IMR-90 (cell line): ENCODE measurements at regions not wholly inside any gene's neighbourhood (a gene's known extent, or its start where the extent isn't known, plus 50 kb on each side); places are given as distances from the start of the nearest gene placed in this dataset.

ENCODE experiments used
- ATAC-seq: fragments of 200-7000 bp; cut with Tn5 transposase; 2 replicates; pipeline ENCODE4 v1.9.1; 2020; ENCODE audit warnings: low read depth, mild to moderate bottlenecking, moderate library complexity
- BruUV-seq: library from RNA; stranded (reverse); fragments of 400-500 nt; replicated peaks from 2 replicates; lab custom pipeline; 2021; lab: Mats Ljungman, UMichigan
- CTCF ChIA-PET: fragments of 300-600 bp; formaldehyde crosslinking; extraction: SDS; loops from one replicate; lab custom pipeline; 2021; ENCODE audit warnings: antibody characterized with exemption; lab: Yijun Ruan, JAX
- POLR2A ChIA-PET: fragments of 300-600 bp; sonication (Branson Sonifier 250); formaldehyde crosslinking; loops from one replicate; lab custom pipeline; 2022; ENCODE audit warnings: antibody characterized with exemption; ENCODE audit not compliant: unreplicated experiment; lab: Charles Lee
- DNase-seq: peaks from one replicate; pipeline ENCODE4 v3.0.0; 2013
- H2AFZ ChIP-seq: replicated peaks from 2 replicates; pipeline ENCODE3; 2013; ENCODE audit warnings: low read length, mild to moderate bottlenecking; ENCODE audit not compliant: poor library complexity
- H2AK5ac ChIP-seq: 2 replicates; pipeline ENCODE4 v1.6.1; 2013; ENCODE audit warnings: low read depth, low read length, inconsistent platforms
- H2AK9ac ChIP-seq: replicated peaks from 2 replicates; pipeline ENCODE3; 2013; ENCODE audit warnings: mild to moderate bottlenecking, low read depth, low read length, moderate library complexity; ENCODE audit not compliant: poor library complexity
- H2BK120ac ChIP-seq: 2 replicates; pipeline ENCODE4 v1.6.1; 2013; ENCODE audit warnings: low read depth, low read length, inconsistent platforms
- H2BK15ac ChIP-seq: 3 replicates; pipeline ENCODE4 v1.6.1; 2013; ENCODE audit warnings: low read depth, low read length, inconsistent platforms
- H2BK20ac ChIP-seq: 2 replicates; pipeline ENCODE4 v1.6.1; 2013; ENCODE audit warnings: low read depth, mild to moderate bottlenecking, inconsistent platforms, low read length, moderate library complexity
- H2BK5ac ChIP-seq: 2 replicates; pipeline ENCODE4 v1.6.1; 2013; ENCODE audit warnings: mild to moderate bottlenecking, low read depth, low read length, inconsistent platforms; ENCODE audit not compliant: poor library complexity, severe bottlenecking
- H3K14ac ChIP-seq: replicated peaks from 2 replicates; pipeline ENCODE4 v1.6.1; 2013; ENCODE audit warnings: low read depth, low read length, inconsistent platforms
- H3K18ac ChIP-seq: 2 replicates; pipeline ENCODE4 v1.6.1; 2013; ENCODE audit warnings: low read depth, low read length, control low read depth
- H3K23ac ChIP-seq: 2 replicates; pipeline ENCODE4 v1.6.1; 2013; ENCODE audit warnings: low read depth, low read length, inconsistent platforms
- H3K27ac ChIP-seq: 2 replicates; pipeline ENCODE4 v1.5.1; 2013; ENCODE audit warnings: mild to moderate bottlenecking, control low read depth, low read length; ENCODE audit not compliant: insufficient read depth
- H3K27me3 ChIP-seq: 2 replicates; pipeline ENCODE4 v1.6.1; 2013; ENCODE audit warnings: low read length; ENCODE audit not compliant: control insufficient read depth, insufficient read depth
- H3K36me3 ChIP-seq: 2 replicates; pipeline ENCODE4 v1.6.1; 2013; ENCODE audit warnings: low read length, mixed read lengths; ENCODE audit not compliant: control insufficient read depth, insufficient read depth
- H3K4ac ChIP-seq: 2 replicates; pipeline ENCODE4 v1.6.1; 2013; ENCODE audit warnings: low read depth, low read length, inconsistent platforms
- H3K4me1 ChIP-seq: 2 replicates; pipeline ENCODE4 v1.6.1; 2013; ENCODE audit warnings: low read length, mixed read lengths; ENCODE audit not compliant: control insufficient read depth, insufficient read depth
- H3K4me2 ChIP-seq: 2 replicates; pipeline ENCODE4 v1.6.1; 2013; ENCODE audit warnings: low read depth, mild to moderate bottlenecking, control low read depth, low read length, moderate library complexity
- H3K4me3 ChIP-seq: 2 replicates; pipeline ENCODE4 v1.5.1; 2013; ENCODE audit warnings: low read depth, mild to moderate bottlenecking, control low read depth, low read length, moderate library complexity; ENCODE audit not compliant: insufficient read depth
- H3K56ac ChIP-seq: 2 replicates; pipeline ENCODE4 v1.6.1; 2013; ENCODE audit warnings: low read length, inconsistent platforms; ENCODE audit not compliant: insufficient read depth; ENCODE audit errors: extremely low read depth
- H3K79me1 ChIP-seq, 2 experiments: 2 replicates each; pipeline ENCODE4 v1.6.1; 2013; ENCODE audit warnings: low read length in 2 of 2, inconsistent platforms in 1 of 2, low read depth in 1 of 2
- H3K9ac ChIP-seq: 2 replicates; pipeline ENCODE4 v1.6.1; 2013; ENCODE audit warnings: low read depth, low read length, control low read depth
- H3K9me1 ChIP-seq: 2 replicates; pipeline ENCODE4 v1.6.1; 2013; ENCODE audit warnings: low read length, inconsistent platforms; ENCODE audit not compliant: insufficient read depth
- H3K9me3 ChIP-seq: 2 replicates; pipeline ENCODE4 v1.6.1; 2013; ENCODE audit warnings: low read length; ENCODE audit not compliant: control insufficient read depth, insufficient read depth
- H4K20me1 ChIP-seq: 2 replicates; pipeline ENCODE4 v1.6.1; 2013; ENCODE audit warnings: low read length, inconsistent platforms; ENCODE audit not compliant: insufficient read depth
- H4K5ac ChIP-seq: 2 replicates; pipeline ENCODE4 v1.6.1; 2013; ENCODE audit warnings: mild to moderate bottlenecking, low read depth, low read length, control low read depth
- H4K8ac ChIP-seq, 2 experiments: 2 replicates each; pipeline ENCODE4 v1.6.1; 2013; ENCODE audit warnings: low read depth in 2 of 2, low read length in 2 of 2, control low read depth in 1 of 2, inconsistent platforms in 1 of 2
- H4K91ac ChIP-seq: 2 replicates; pipeline ENCODE4 v1.6.1; 2013; ENCODE audit warnings: low read depth, low read length, inconsistent platforms; ENCODE audit not compliant: insufficient read depth
- BHLHE40 ChIP-seq: fragments of 150-350 bp; IDR thresholded peaks from 2 replicates; pipeline ENCODE4 v1.6.1; 2016; ENCODE audit warnings: mild to moderate bottlenecking, low read depth, low read length
- NFE2L2 ChIP-seq: fragments of 150-350 bp; IDR thresholded peaks from 2 replicates; pipeline ENCODE4 v1.6.1; 2016; ENCODE audit warnings: low read depth, mild to moderate bottlenecking, low read length
- WGBS, 2 experiments: methylation state at CpG; one replicate each; pipeline versions ENCODE4 v1.1.5 to v1.1.7; 2013; ENCODE audit warnings: missing lambda C conversion rate in 2 of 2; ENCODE audit not compliant: insufficient read length in 1 of 2; ENCODE audit errors: extremely low coverage in 2 of 2; 5-methylcytosine and 5-hydroxymethylcytosine counted together
- dilution Hi-C: fragments of 300-500 bp; cut with HindIII; formaldehyde crosslinking; loops from one replicate; pipeline ENCODE4 v1.14.3; 2018; ENCODE audit warnings: low sequenced_read_pairs; ENCODE audit not compliant: unreplicated experiment
- in situ Hi-C: fragments of 300-500 bp; cut with MboI; formaldehyde crosslinking; loops from 3 replicates; pipeline ENCODE4 v1.14.3; 2019; ENCODE audit warnings: low sequenced_read_pairs, inconsistent platforms, mixed read lengths
- intact Hi-C: fragments of 100-400 bp; cut with micrococcal nuclease; formaldehyde crosslinking; loops from 2 replicates; pipeline ENCODE4 v1.10.0; 2022

GRCh38 chrX:36577006-36577405 is 431.2 kb upstream of the FAM47C start:
- TF ChIP-seq BHLHE40 (no peak), NFE2L2 (peak; percentile 88)
- no peak overlapping the region for H3K4ac ChIP-seq
- no peak overlapping the region for H3K18ac ChIP-seq
- intact Hi-C loops, result no loop called here
- no peak overlapping the region for H2AK9ac ChIP-seq
- H3K14ac ChIP-seq, result no peak overlapping the region
- ATAC-seq (no peak), DNase-seq (no peak)
- no peak overlapping the region for H2AFZ ChIP-seq
- in situ Hi-C loops, result no loop called here
- no peaks in the 10 kb centered on the region; the same call in 1 of the 2 replicates for H3K9me3 ChIP-seq
- no peak overlapping the region for H4K91ac ChIP-seq
- H2BK15ac ChIP-seq, result no peak overlapping the region
- H3K56ac ChIP-seq, result no peak overlapping the region
- BruUV-seq, result no TSS peak
- WGBS, 2 experiments, result no CpG with 5 or more reads among the region's 2 CpGs
- H3K9me1 ChIP-seq, result no peaks in the 10 kb centered on the region
- dilution Hi-C loops, result no loop called here
- H4K8ac ChIP-seq, result no peak overlapping the region
- H3K36me3 ChIP-seq, result no peaks in the 10 kb centered on the region
- no peak overlapping the region for H3K4me2 ChIP-seq
- no peak overlapping the region for H2BK120ac ChIP-seq
- H2BK5ac ChIP-seq, result no peak overlapping the region
- H2AK5ac ChIP-seq, result no peak overlapping the region
- no peak overlapping the region for H3K23ac ChIP-seq
- CTCF ChIA-PET, result no interaction called here
- no peaks in the 10 kb centered on the region for H4K20me1 ChIP-seq
- H3K4me1 ChIP-seq, result no peaks in the 10 kb centered on the region
- no peak overlapping the region for H3K27ac ChIP-seq
- POLR2A ChIA-PET, result no interaction called here
- no peaks in the 10 kb centered on the region for H3K27me3 ChIP-seq
- no peaks in the 10 kb centered on the region for H3K79me1 ChIP-seq
- no peak overlapping the region for H3K4me3 ChIP-seq
- no peak overlapping the region for H2BK20ac ChIP-seq
- H4K5ac ChIP-seq, result no peak overlapping the region
- H3K9ac ChIP-seq, result no peak overlapping the region
